Lower leg skin (tissue), 3 donors: ENCODE measurements at regions not wholly inside any gene's neighbourhood (a gene's known extent, or its start where the extent isn't known, plus 50 kb on each side); places are given as distances from the start of the nearest gene placed in this dataset.
"Not testable (repeated sequence)": the region's sequence is repeated elsewhere in the genome, so short reads cannot be mapped to it uniquely, and the experiment has no call there.

Experiments used
- POLR2A ChIP-seq, 2 donors: fragments of 450-650 bp; IDR thresholded peaks; one replicate each; pipeline ENCODE4 v1.6.1; 2016 to 2017; ENCODE audit warnings: antibody characterized with exemption in 2 of 2, mild to moderate bottlenecking in 1 of 2, moderate library complexity in 1 of 2
- TF ChIP-seq, protein P1 (sequence below), 3 donors: fragments of 450-650 bp; IDR thresholded peaks; one replicate each; pipeline ENCODE4 v1.5.1; 2016; ENCODE audit warnings: antibody characterized with exemption in 3 of 3, mild to moderate bottlenecking in 3 of 3, moderate library complexity in 2 of 3

GRCh38 chr4:4047202-4047601 lies 179.5 kb downstream of the OTOP1 start:
- TF ChIP-seq POLR2A (IDR thresholded peaks at IDR 0.05), result not testable (repeated sequence)
- TF ChIP-seq, protein P1, sequence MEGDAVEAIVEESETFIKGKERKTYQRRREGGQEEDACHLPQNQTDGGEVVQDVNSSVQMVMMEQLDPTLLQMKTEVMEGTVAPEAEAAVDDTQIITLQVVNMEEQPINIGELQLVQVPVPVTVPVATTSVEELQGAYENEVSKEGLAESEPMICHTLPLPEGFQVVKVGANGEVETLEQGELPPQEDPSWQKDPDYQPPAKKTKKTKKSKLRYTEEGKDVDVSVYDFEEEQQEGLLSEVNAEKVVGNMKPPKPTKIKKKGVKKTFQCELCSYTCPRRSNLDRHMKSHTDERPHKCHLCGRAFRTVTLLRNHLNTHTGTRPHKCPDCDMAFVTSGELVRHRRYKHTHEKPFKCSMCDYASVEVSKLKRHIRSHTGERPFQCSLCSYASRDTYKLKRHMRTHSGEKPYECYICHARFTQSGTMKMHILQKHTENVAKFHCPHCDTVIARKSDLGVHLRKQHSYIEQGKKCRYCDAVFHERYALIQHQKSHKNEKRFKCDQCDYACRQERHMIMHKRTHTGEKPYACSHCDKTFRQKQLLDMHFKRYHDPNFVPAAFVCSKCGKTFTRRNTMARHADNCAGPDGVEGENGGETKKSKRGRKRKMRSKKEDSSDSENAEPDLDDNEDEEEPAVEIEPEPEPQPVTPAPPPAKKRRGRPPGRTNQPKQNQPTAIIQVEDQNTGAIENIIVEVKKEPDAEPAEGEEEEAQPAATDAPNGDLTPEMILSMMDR (IDR thresholded peaks at IDR 0.05), result not testable (repeated sequence)
